Liver (tissue), 8 donors: ENCODE measurements at regions not wholly inside any gene's neighbourhood (a gene's known extent, or its start where the extent isn't known, plus 50 kb on each side); places are given as distances from the start of the nearest gene placed in this dataset.

Source experiments
- DNase-seq: peaks from one replicate; pipeline ENCODE4 v3.0.0-alpha.2; 2017; ENCODE audit warnings: low spot score
- H3K27ac ChIP-seq, 2 donors: one replicate each; pipeline ENCODE4 v1.7.0; 2013; ENCODE audit warnings: inconsistent platforms in 2 of 2, low read length in 2 of 2, control low read depth in 1 of 2, low read depth in 1 of 2, mild to moderate bottlenecking in 1 of 2
- H3K27me3 ChIP-seq, 4 donors: one replicate each; pipeline versions ENCODE4 v1.6.1 to v1.7.0; 2013; ENCODE audit warnings: low read length in 3 of 4, inconsistent platforms in 1 of 4, mild to moderate bottlenecking in 1 of 4, moderate library complexity in 1 of 4; ENCODE audit not compliant: control insufficient read depth in 4 of 4, insufficient read depth in 4 of 4
- H3K36me3 ChIP-seq, 4 donors: one replicate each; pipeline versions ENCODE4 v1.6.1 to v1.7.0; 2013; ENCODE audit warnings: low read length in 3 of 4, mild to moderate bottlenecking in 3 of 4, low read depth in 1 of 4, moderate library complexity in 1 of 4; ENCODE audit not compliant: control insufficient read depth in 4 of 4, insufficient read depth in 3 of 4
- H3K4me1 ChIP-seq, 4 donors: one replicate each; pipeline versions ENCODE4 v1.6.1 to v1.7.0; 2013; ENCODE audit warnings: low read length in 3 of 4, mild to moderate bottlenecking in 3 of 4, moderate library complexity in 1 of 4; ENCODE audit not compliant: control insufficient read depth in 4 of 4, insufficient read depth in 4 of 4
- H3K4me3 ChIP-seq, 3 donors: one replicate each; pipeline versions ENCODE4 v1.6.1 to v1.7.0; 2013; ENCODE audit warnings: low read length in 3 of 3, control low read depth in 1 of 3, low read depth in 1 of 3, mild to moderate bottlenecking in 1 of 3
- H3K9ac ChIP-seq, 2 donors: one replicate each; pipeline ENCODE4 v1.7.0; 2013; ENCODE audit warnings: low read length in 2 of 2, mild to moderate bottlenecking in 2 of 2, moderate library complexity in 2 of 2, control low read depth in 1 of 2, low read depth in 1 of 2
- H3K9me3 ChIP-seq, 4 donors: one replicate each; pipeline versions ENCODE4 v1.6.1 to v1.7.0; 2013; ENCODE audit warnings: low read length in 3 of 4; ENCODE audit not compliant: control insufficient read depth in 4 of 4
- ATF3 ChIP-seq: IDR thresholded peaks from 2 replicates; pipeline ENCODE4 v1.6.1; 2016; ENCODE audit warnings: antibody characterized with exemption
- CTCF ChIP-seq: fragments of 150-350 bp; IDR thresholded peaks from 2 replicates; pipeline ENCODE4 v1.5.1; 2017; ENCODE audit warnings: improper control_type of control experiment, low read depth, low read length; ENCODE audit not compliant: missing input control
- EGR1 ChIP-seq, 2 donors: IDR thresholded peaks; 2 replicates each; pipeline ENCODE4 v1.6.1; 2016 to 2018; ENCODE audit warnings: antibody characterized with exemption in 2 of 2, low read depth in 2 of 2
- FOXA2 ChIP-seq: IDR thresholded peaks from 2 replicates; pipeline ENCODE4 v1.6.1; 2016; ENCODE audit warnings: antibody characterized with exemption
- GABPA ChIP-seq, 2 donors: IDR thresholded peaks in 1 of 2; conservative IDR thresholded peaks in 1 of 2; 2 replicates each; pipeline ENCODE4 v1.6.1; 2016; ENCODE audit warnings: antibody characterized with exemption in 2 of 2, mild to moderate bottlenecking in 1 of 2, moderate library complexity in 1 of 2
- HNF4A ChIP-seq, 2 donors: conservative IDR thresholded peaks; 2 replicates each; pipeline ENCODE4 v1.6.1; 2016; ENCODE audit warnings: antibody characterized with exemption in 2 of 2, mild to moderate bottlenecking in 2 of 2
- HNF4G ChIP-seq: IDR thresholded peaks from 2 replicates; pipeline ENCODE4 v1.6.1; 2016; ENCODE audit warnings: antibody characterized with exemption
- JUND ChIP-seq, 2 donors: IDR thresholded peaks; 2 replicates each; pipeline ENCODE4 v1.6.1; 2016; ENCODE audit warnings: antibody characterized with exemption in 2 of 2
- NR2F2 ChIP-seq: IDR thresholded peaks from 2 replicates; pipeline ENCODE4 v1.6.1; 2016; ENCODE audit warnings: antibody characterized with exemption
- RAD21 ChIP-seq, 2 donors: IDR thresholded peaks; 2 replicates each; pipeline ENCODE4 v1.6.1; 2016; ENCODE audit warnings: antibody characterized with exemption in 2 of 2, mild to moderate bottlenecking in 2 of 2
- RXRA ChIP-seq, 2 donors: IDR thresholded peaks; 2 replicates each; pipeline ENCODE4 v1.6.1; 2017 to 2018; ENCODE audit warnings: antibody characterized with exemption in 2 of 2, mild to moderate bottlenecking in 1 of 2
- SP1 ChIP-seq: IDR thresholded peaks from 2 replicates; pipeline ENCODE4 v1.6.1; 2018; ENCODE audit warnings: antibody characterized with exemption, mild to moderate bottlenecking
- TAF1 ChIP-seq: conservative IDR thresholded peaks from 2 replicates; pipeline ENCODE4 v1.6.1; 2016; ENCODE audit warnings: antibody characterized with exemption, mild to moderate bottlenecking
- YY1 ChIP-seq: IDR thresholded peaks from 2 replicates; pipeline ENCODE4 v1.6.1; 2016; ENCODE audit warnings: antibody characterized with exemption, mild to moderate bottlenecking
- WGBS: extraction: QIAGEN DNeasy Blood & Tissue Kit; methylation state at CpG from one replicate; pipeline ENCODE4 v1.1.7; 2013; 5-methylcytosine and 5-hydroxymethylcytosine counted together
- TF ChIP-seq, protein P1 (sequence below): IDR thresholded peaks from 2 replicates; pipeline ENCODE4 v1.6.1; 2016; ENCODE audit warnings: antibody characterized with exemption
- TF ChIP-seq, protein P2 (sequence below): IDR thresholded peaks from 2 replicates; pipeline ENCODE4 v1.6.1; 2016; ENCODE audit warnings: antibody characterized with exemption, mild to moderate bottlenecking
- donor health status: healthy.
- donor health status: healthy.
- donor health status: healthy.
- donor health status: healthy.
- donor health status: healthy.

- DNase-seq = no peak
Measured at GRCh38 chr12:127589541-127589940, 677.4 kb upstream of the TMEM132C start.

DNA sequence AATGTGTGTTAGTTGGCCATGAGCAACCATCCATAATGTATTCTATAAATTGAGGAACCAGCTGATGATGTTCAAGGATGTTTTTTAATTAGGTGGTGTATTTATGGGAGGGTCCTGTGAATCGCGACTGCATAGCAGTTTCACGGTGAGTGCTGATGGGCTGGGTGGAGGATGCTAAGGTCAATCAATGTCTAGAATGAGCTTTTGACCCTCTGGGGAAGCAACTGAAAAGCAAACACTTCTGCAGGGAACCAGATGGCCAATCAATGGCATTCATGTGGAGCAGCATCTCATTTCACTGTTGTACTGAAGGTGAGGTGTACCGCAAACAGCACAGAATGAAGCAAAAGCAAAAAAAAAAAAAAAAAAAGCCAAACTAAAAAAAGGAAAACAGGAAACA is 676.1 kb upstream of the TMEM132C start:
- Histone ChIP-seq H3K36me3 (no peaks in the 10 kb centered on the region), H3K4me3 (no peak overlapping the region), H3K9ac (no peak overlapping the region), H3K27ac (no peak overlapping the region), H3K4me1 (no peaks in the 10 kb centered on the region), H3K27me3 (peaks cover 0 to 7% (median under 1%) of the 10 kb centered on the region in 4 donors), H3K9me3 (peaks cover 0 to 4% (median 0%) of the 10 kb centered on the region in 4 donors)
- no peak for DNase-seq
- 35% methylated on average over 4 of the region's 4 CpGs for WGBS
- TF ChIP-seq ATF3 (no peak), CTCF (no peak), JUND (IDR thresholded peaks at IDR 0.05) (no peak), SP1 (no peak), EGR1 (IDR thresholded peaks at IDR 0.05; ENCODE audit: low read depth in 2 of 2) (no peak), HNF4A (conservative IDR thresholded peaks at IDR 0.05) (no peak), TAF1 (no peak), NR2F2 (no peak), HNF4G (no peak), GABPA (IDR thresholded peaks at IDR 0.05 in 1 of 2, conservative IDR thresholded peaks at IDR 0.05 in 1 of 2) (no peak)
- TF ChIP-seq, protein P1, sequence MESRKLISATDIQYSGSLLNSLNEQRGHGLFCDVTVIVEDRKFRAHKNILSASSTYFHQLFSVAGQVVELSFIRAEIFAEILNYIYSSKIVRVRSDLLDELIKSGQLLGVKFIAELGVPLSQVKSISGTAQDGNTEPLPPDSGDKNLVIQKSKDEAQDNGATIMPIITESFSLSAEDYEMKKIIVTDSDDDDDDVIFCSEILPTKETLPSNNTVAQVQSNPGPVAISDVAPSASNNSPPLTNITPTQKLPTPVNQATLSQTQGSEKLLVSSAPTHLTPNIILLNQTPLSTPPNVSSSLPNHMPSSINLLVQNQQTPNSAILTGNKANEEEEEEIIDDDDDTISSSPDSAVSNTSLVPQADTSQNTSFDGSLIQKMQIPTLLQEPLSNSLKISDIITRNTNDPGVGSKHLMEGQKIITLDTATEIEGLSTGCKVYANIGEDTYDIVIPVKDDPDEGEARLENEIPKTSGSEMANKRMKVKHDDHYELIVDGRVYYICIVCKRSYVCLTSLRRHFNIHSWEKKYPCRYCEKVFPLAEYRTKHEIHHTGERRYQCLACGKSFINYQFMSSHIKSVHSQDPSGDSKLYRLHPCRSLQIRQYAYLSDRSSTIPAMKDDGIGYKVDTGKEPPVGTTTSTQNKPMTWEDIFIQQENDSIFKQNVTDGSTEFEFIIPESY = no peak
- TF ChIP-seq, protein P2, sequence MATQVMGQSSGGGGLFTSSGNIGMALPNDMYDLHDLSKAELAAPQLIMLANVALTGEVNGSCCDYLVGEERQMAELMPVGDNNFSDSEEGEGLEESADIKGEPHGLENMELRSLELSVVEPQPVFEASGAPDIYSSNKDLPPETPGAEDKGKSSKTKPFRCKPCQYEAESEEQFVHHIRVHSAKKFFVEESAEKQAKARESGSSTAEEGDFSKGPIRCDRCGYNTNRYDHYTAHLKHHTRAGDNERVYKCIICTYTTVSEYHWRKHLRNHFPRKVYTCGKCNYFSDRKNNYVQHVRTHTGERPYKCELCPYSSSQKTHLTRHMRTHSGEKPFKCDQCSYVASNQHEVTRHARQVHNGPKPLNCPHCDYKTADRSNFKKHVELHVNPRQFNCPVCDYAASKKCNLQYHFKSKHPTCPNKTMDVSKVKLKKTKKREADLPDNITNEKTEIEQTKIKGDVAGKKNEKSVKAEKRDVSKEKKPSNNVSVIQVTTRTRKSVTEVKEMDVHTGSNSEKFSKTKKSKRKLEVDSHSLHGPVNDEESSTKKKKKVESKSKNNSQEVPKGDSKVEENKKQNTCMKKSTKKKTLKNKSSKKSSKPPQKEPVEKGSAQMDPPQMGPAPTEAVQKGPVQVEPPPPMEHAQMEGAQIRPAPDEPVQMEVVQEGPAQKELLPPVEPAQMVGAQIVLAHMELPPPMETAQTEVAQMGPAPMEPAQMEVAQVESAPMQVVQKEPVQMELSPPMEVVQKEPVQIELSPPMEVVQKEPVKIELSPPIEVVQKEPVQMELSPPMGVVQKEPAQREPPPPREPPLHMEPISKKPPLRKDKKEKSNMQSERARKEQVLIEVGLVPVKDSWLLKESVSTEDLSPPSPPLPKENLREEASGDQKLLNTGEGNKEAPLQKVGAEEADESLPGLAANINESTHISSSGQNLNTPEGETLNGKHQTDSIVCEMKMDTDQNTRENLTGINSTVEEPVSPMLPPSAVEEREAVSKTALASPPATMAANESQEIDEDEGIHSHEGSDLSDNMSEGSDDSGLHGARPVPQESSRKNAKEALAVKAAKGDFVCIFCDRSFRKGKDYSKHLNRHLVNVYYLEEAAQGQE = no peak

More at GRCh38 chr12:127589541-127589940, 677.4 kb upstream of the TMEM132C start:
- Histone ChIP-seq H3K9me3 (peaks cover 0 to 4% (median 0%) of the 10 kb centered on the region in 4 donors), H3K36me3 (no peaks in the 10 kb centered on the region), H3K27me3 (peaks cover 0 to 7% (median under 1%) of the 10 kb centered on the region in 4 donors), H3K4me1 (no peaks in the 10 kb centered on the region), H3K4me3 (no peak overlapping the region), H3K27ac (no peak overlapping the region), H3K9ac (no peak overlapping the region)
- TF ChIP-seq SP1 (no peak), RXRA (IDR thresholded peaks at IDR 0.05) (no peak), NR2F2 (no peak), HNF4G (no peak), FOXA2 (no peak), JUND (IDR thresholded peaks at IDR 0.05) (no peak), ATF3 (no peak), YY1 (no peak), CTCF (no peak), RAD21 (IDR thresholded peaks at IDR 0.05) (no peak)
- TF ChIP-seq, protein P1 = no peak
- 73% methylated on average over 1 of the region's 1 CpG for WGBS
